PFSK-1 (cell line): ENCODE measurements at regions not wholly inside any gene's neighbourhood (a gene's known extent, or its start where the extent isn't known, plus 50 kb on each side); places are given as distances from the start of the nearest gene placed in this dataset.

Experiments
- FOXP2 ChIP-seq: optimal IDR thresholded peaks from 2 replicates; pipeline ENCODE3; 2011; ENCODE audit warnings: borderline replicate concordance, control low read depth, inconsistent platforms; ENCODE audit not compliant: insufficient read depth; ENCODE audit errors: extremely low read length, extremely low read depth
- POLR2AphosphoS5 ChIP-seq: IDR thresholded peaks from 2 replicates; pipeline ENCODE4 v1.6.1; 2012; ENCODE audit warnings: low read depth, mild to moderate bottlenecking, control low read depth, low read length, moderate library complexity
- REST ChIP-seq, 2 experiments: IDR thresholded peaks; 2 replicates each; pipeline versions ENCODE4 v1.6.1 to v1.8.0; 2011 to 2012; ENCODE audit warnings: low read depth in 2 of 2, low read length in 2 of 2, control low read depth in 1 of 2, inconsistent platforms in 1 of 2, mild to moderate bottlenecking in 1 of 2, moderate library complexity in 1 of 2; ENCODE audit not compliant: insufficient read depth in 1 of 2
- SIN3A ChIP-seq: IDR thresholded peaks from 2 replicates; pipeline ENCODE4 v1.6.1; 2012; ENCODE audit warnings: mild to moderate bottlenecking, low read length, moderate library complexity, borderline replicate concordance; ENCODE audit not compliant: insufficient read depth
- TAF1 ChIP-seq: IDR thresholded peaks from 2 replicates; pipeline ENCODE4 v1.6.1; 2012; ENCODE audit warnings: low read length, control low read depth, borderline replicate concordance; ENCODE audit not compliant: insufficient read depth

- no peak for TF ChIP-seq FOXP2
- no peak for TF ChIP-seq REST (IDR thresholded peaks at IDR 0.05; ENCODE audit: insufficient read depth in 1 of 2, low read depth in 2 of 2, low read length in 2 of 2)
- TF ChIP-seq SIN3A = no peak
- no peak for TF ChIP-seq POLR2AphosphoS5
- TF ChIP-seq TAF1 = no peak
Measured at GRCh38 chr11:86182976-86183584, 61.5 kb upstream of the EED start.

DNA sequence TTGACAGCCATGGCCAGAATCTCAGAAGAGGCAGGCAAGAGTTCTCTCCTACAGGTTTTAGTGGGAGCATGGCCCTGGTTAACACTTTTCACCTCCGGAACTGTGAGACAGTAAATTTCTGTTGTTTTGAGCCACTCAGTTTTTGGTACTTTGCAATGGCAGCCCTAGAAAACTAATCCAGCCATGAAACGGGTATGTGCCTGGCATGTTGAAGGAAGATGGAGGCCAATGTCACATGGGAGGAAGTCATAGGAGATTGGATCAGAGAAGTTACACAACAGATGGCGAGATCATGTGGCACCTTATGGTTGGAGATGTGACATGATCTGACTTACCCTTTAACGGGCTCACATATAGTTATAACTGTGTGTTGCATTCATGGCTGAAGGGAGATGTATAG is 63.2 kb upstream of the EED start:
- no peak for TF ChIP-seq TAF1
- no peak for TF ChIP-seq SIN3A
- no peak for TF ChIP-seq FOXP2
- TF ChIP-seq REST (IDR thresholded peaks at IDR 0.05; ENCODE audit: insufficient read depth in 1 of 2, low read depth in 2 of 2, low read length in 2 of 2) = no peak

DNA sequence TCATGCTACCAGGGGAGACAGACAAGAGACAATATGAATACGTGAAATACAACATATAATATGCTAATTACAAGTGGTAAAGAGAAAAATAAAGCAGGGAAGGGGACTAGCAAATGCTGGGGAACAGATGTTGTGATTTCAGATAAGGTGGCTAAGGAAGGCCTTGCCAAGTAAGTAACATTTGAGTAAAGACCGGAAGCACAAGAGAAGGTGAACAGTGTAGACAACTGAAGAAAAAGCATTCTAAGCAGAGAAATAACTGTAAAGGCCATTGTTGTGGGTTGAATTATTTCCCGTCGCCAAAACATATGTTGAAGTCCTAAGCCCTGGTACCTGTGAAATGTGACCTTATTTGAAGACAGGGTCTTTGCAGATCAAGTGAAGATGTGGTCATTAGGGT is 63.7 kb upstream of the EED start:
- TF ChIP-seq POLR2AphosphoS5 (no peak), SIN3A (no peak), TAF1 (no peak), REST (IDR thresholded peaks at IDR 0.05; ENCODE audit: insufficient read depth in 1 of 2, low read depth in 2 of 2, low read length in 2 of 2) (no peak)

- no peak for TF ChIP-seq SIN3A
- TF ChIP-seq TAF1 = no peak
- TF ChIP-seq POLR2AphosphoS5 = no peak
- no peak for TF ChIP-seq REST (IDR thresholded peaks at IDR 0.05; ENCODE audit: insufficient read depth in 1 of 2, low read depth in 2 of 2, low read length in 2 of 2)
- no peak for TF ChIP-seq FOXP2
Measured at GRCh38 chr11:86180423-86180822, 64.1 kb upstream of the EED start.

DNA sequence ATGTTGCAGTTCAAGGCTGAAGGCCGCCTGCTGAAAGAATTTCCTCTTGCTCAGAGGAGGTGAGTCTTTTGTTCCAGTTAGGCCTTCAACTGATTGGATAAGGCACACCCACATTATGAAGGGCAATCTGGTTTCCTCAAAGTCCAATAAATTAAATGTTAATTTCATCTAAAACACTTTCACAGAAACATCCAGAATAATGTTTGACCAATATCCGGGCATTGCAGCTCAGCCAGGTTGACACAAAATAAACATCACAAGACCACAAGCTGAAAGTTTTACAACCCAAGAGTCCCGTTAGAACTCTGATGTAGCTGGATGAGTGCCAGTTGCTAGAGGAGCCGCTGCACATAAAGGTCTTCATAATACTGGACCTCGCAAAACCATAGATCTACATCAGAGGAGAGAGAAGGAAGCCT is 64.9 kb upstream of the EED start:
- TF ChIP-seq FOXP2 = no peak
- TF ChIP-seq POLR2AphosphoS5 = no peak
- TF ChIP-seq TAF1 = no peak
- TF ChIP-seq REST (IDR thresholded peaks at IDR 0.05; ENCODE audit: insufficient read depth in 1 of 2, low read depth in 2 of 2, low read length in 2 of 2) = no peak
- no peak for TF ChIP-seq SIN3A
